GM23248 (cell line): ENCODE measurements at regions not wholly inside any gene's neighbourhood (a gene's known extent, or its start where the extent isn't known, plus 50 kb on each side); places are given as distances from the start of the nearest gene placed in this dataset.

Source experiments
- EZH2 ChIP-seq: fragments of 200-600 bp; sonication (generic); IDR thresholded peaks from 2 replicates; pipeline ENCODE4 v1.6.1; 2018; ENCODE audit warnings: antibody characterized with exemption, mild to moderate bottlenecking; ENCODE audit not compliant: insufficient read depth, poor library complexity, severe bottlenecking
- EZH2phosphoT487 ChIP-seq: fragments of 200-600 bp; sonication (generic); IDR thresholded peaks from 2 replicates; pipeline ENCODE4 v1.6.1; 2018; ENCODE audit warnings: antibody characterized with exemption, moderate library complexity, mild to moderate bottlenecking, low read depth; ENCODE audit not compliant: insufficient read depth

DNA sequence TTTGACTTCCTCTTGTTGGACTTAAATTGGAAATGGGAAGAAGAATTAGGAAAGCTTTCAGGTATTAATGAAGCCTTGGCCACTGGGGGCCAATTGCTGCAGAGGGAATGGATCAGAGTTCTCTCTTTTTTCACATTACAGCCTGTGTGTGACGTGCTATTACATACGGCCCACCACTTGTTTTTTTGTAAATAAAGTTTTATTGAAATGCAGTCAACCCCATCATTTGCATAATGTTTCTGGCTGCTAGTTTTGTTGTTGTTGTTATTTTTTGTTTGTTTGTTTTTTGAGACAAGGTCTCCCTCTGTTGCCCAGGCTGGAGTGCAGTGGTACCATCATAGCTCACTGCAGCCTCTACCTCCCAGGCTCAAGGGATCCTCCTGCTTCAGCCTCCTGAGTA, 98.4 kb downstream of the ASMT start:
- no peak for TF ChIP-seq EZH2
- TF ChIP-seq EZH2phosphoT487, result no peak
